Ectodermal cell (in vitro differentiated cells): ENCODE measurements at regions not wholly inside any gene's neighbourhood (a gene's known extent, or its start where the extent isn't known, plus 50 kb on each side); places are given as distances from the start of the nearest gene placed in this dataset.

Experiments
- H3K27ac ChIP-seq: 2 replicates; pipeline ENCODE4 v1.7.0; 2013; ENCODE audit warnings: mild to moderate bottlenecking, low read depth, low read length; ENCODE audit not compliant: insufficient read depth, poor library complexity, severe bottlenecking
- H3K27me3 ChIP-seq: 2 replicates; pipeline ENCODE4 v1.7.0; 2013; ENCODE audit warnings: mild to moderate bottlenecking, low read length; ENCODE audit not compliant: insufficient read depth, control insufficient read depth, poor library complexity, severe bottlenecking
- H3K36me3 ChIP-seq: one replicate; pipeline ENCODE4 v1.7.0; 2013; ENCODE audit warnings: low read length; ENCODE audit not compliant: control insufficient read depth, insufficient read depth
- H3K4me1 ChIP-seq: one replicate; pipeline ENCODE4 v1.7.0; 2013; ENCODE audit warnings: low read length; ENCODE audit not compliant: control insufficient read depth, insufficient read depth
- H3K4me3 ChIP-seq: 2 replicates; pipeline ENCODE4 v1.7.0; 2013; ENCODE audit warnings: low read depth, low read length, control low read depth; ENCODE audit not compliant: insufficient read depth
- H3K9me3 ChIP-seq: 2 replicates; pipeline ENCODE4 v1.7.0; 2013; ENCODE audit warnings: mild to moderate bottlenecking, low read length, moderate library complexity; ENCODE audit not compliant: control insufficient read depth
- WGBS, 2 experiments: methylation state at CpG; one replicate each; pipeline ENCODE4 v1.1.7; 2013; ENCODE audit warnings: missing lambda C conversion rate in 2 of 2; 5-methylcytosine and 5-hydroxymethylcytosine counted together

DNA sequence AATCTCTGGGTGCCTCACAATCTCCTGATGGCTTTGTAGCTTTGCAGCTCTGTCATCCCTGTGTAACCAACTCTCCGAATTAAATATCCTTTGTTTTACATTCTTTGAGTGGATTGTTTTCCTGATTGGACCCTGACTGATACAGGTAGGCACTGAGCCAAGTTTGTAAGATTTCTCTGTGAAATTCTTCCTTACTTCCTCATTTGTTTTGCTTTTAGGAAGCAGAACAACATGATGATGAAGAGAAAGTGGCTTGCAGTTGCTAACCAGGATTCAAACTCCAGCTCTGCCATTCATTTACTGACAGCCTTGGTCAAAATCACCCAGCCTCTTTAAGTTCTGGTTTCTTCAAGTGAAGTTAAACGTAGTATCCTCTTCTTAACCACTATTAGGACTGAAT lies 452.3 kb downstream of the OMA1 start:
- Histone ChIP-seq H3K4me1 (peaks cover 9% of the 10 kb centered on the region), H3K27ac (no peak overlapping the region), H3K27me3 (no peaks in the 10 kb centered on the region), H3K4me3 (no peak overlapping the region), H3K36me3 (no peaks in the 10 kb centered on the region), H3K9me3 (no peaks in the 10 kb centered on the region)
- 95 to 100% methylated on average over 1 to 2 of the region's 2 CpGs for WGBS, 2 experiments

DNA sequence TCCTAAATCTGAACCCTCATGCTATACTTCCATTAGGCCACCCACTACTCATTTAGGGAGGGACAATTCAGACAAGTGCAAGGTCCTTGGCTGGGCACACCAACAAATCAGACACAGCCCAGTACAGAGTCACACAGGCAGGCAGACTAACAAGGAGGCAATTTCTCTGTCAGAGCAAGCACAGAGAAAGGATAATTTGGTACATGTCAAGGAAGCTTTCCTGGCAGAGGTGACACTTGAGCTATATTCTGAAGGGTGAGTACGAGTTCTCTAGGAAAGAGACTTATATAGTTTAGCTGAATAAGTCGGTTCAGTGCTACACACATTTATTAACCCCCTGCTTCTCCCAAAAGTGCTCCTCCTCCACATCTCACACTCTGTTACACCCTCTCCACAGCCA lies 455.9 kb downstream of the OMA1 start:
- WGBS, 2 experiments, result 83 to 90% methylated on average over 2 of the region's 2 CpGs

DNA sequence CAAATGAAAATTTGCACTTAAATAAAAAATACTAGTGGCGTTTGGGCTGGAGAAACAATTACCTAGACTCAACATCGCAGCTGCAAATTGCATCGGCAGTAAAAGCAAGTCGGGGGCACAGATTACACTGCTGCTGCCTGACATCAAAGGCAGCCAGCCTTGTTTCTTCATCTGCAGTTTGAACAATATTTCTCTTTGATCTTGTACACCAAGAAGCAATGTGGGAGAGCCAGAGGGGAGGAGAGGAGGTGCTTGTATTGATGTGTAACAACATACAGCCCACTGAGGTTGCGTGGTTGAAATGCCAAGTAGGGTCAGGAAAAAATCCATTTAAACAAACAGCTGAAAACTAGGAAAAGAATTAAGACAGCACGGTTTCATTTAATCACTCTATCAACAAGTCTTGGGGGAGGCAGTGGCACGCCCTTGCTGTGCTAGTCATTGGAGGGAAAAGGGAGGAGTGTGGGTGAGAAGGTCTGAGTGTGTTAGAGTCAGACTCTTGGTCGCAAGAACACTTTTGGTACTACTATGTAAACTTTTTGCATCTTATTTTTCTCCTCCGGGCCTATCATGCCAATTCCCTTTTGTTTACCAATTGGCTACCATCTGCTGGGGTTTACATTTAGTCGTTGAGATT lies 456.5 kb downstream of the OMA1 start:
- Histone ChIP-seq H3K36me3 (no peaks in the 10 kb centered on the region), H3K9me3 (no peaks in the 10 kb centered on the region), H3K27me3 (no peaks in the 10 kb centered on the region), H3K4me1 (peaks cover 9% of the 10 kb centered on the region), H3K4me3 (no peak overlapping the region), H3K27ac (no peak overlapping the region)
- WGBS, 2 experiments, result 90% methylated on average over 10 of the region's 10 CpGs

More for the DNA sequence above, 455.9 kb downstream of the OMA1 start:
- Histone ChIP-seq H3K4me3 (no peak overlapping the region), H3K36me3 (no peaks in the 10 kb centered on the region), H3K27me3 (no peaks in the 10 kb centered on the region), H3K9me3 (no peaks in the 10 kb centered on the region), H3K27ac (no peak overlapping the region), H3K4me1 (peaks cover 9% of the 10 kb centered on the region)

DNA sequence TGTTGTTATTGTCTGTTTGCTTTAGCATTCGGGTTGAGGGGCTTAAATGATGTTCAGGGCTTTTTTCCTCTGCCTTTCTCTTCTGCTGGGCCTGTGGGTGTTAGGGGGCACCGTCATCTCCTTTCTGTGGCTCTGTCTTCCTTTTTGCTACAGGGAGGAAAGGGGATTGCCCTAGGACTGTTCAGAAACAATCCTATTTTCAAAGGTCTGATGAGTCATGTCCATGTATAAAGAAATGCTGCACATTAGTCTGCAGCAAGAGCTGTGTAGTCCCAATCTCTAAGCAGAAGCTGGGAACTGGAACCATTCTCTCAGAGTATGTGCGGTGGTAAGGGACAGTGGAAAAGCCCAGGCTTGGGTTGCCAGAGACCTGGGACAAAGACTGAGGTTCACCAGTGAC lies 462.3 kb downstream of the OMA1 start:
- Histone ChIP-seq H3K9me3 (no peaks in the 10 kb centered on the region), H3K36me3 (no peaks in the 10 kb centered on the region), H3K27me3 (no peaks in the 10 kb centered on the region), H3K27ac (no peak overlapping the region), H3K4me3 (no peak overlapping the region), H3K4me1 (no peaks in the 10 kb centered on the region)
- 79 to 88% methylated on average over 3 of the region's 3 CpGs for WGBS, 2 experiments

DNA sequence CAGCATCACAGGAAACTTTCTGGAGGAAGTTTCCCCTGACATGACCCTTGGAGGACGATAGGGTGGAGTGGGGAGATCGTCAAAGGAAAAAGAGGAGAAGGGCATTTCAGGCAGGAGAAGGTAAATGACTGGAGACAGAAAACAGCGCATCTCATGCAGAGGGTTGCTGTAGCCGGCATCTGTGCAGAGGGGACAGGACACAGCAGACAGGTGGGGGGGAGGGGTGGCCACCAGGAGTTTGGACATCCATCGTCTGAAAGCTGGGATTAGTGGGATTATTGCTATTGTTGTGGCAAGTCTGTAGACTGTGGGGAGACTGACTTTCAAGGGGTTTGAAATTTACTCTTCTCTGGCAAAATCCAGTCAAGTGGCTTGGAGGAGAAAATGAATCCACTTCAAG lies 463.9 kb downstream of the OMA1 start:
- H3K4me3 ChIP-seq, result no peak overlapping the region
- no peaks in the 10 kb centered on the region for H3K36me3 ChIP-seq
- no peak overlapping the region for H3K27ac ChIP-seq
- no peaks in the 10 kb centered on the region for H3K9me3 ChIP-seq
- 75 to 78% methylated on average over 5 of the region's 5 CpGs for whole genome bisulfite sequencing, 2 experiments
- no peaks in the 10 kb centered on the region for H3K27me3 ChIP-seq
- no peaks in the 10 kb centered on the region for H3K4me1 ChIP-seq

DNA sequence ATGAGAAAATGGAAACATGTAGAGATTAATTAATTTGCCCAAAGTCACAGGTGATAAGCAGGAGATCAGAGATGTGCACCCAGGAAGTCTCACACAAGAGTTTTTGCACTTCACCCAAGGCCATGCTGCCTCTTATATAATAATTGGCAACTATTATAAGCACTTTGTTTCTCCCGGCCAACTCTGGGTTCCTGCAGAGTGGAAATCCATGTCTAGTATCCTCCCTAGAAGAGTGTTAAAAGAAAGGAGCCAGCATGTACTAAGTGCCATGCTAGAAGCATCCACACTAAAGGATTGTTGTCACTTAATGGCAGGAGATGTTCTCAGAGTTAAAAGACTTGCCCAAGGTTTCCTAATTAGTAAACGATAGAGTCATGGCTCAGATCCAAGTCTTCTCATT lies 470.3 kb downstream of the OMA1 start:
- Histone ChIP-seq H3K27me3 (no peaks in the 10 kb centered on the region), H3K4me1 (no peaks in the 10 kb centered on the region), H3K4me3 (no peak overlapping the region), H3K36me3 (no peaks in the 10 kb centered on the region), H3K27ac (no peak overlapping the region), H3K9me3 (no peaks in the 10 kb centered on the region)
- 93 to 96% methylated on average over 2 of the region's 2 CpGs for WGBS, 2 experiments

DNA sequence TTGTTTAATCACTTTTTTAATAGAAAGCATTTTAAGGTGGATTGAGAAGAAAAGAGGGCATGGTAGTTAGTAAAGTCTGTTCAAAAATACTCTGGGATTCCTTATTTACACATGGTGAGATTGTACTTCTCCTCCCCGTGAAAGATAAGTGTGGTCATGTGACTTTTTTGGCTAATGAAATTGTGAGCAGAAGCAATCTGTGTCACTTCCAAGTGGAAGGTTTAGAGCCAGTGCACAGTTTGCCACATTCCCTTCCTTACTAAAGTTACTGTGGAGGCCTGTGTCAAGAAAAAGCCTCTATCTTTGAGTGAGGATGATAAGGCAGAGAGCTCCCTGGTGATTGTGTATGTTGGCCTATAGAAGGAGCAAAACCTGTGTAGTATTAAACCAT lies 471.3 kb downstream of the OMA1 start:
- no peak overlapping the region for H3K4me3 ChIP-seq
- WGBS, 2 experiments, result 81 to 100% methylated on average over 1 of the region's 1 CpG
- no peaks in the 10 kb centered on the region for H3K9me3 ChIP-seq
- H3K27ac ChIP-seq, result no peak overlapping the region
- no peaks in the 10 kb centered on the region for H3K36me3 ChIP-seq
- H3K4me1 ChIP-seq, result no peaks in the 10 kb centered on the region
- no peaks in the 10 kb centered on the region for H3K27me3 ChIP-seq

DNA sequence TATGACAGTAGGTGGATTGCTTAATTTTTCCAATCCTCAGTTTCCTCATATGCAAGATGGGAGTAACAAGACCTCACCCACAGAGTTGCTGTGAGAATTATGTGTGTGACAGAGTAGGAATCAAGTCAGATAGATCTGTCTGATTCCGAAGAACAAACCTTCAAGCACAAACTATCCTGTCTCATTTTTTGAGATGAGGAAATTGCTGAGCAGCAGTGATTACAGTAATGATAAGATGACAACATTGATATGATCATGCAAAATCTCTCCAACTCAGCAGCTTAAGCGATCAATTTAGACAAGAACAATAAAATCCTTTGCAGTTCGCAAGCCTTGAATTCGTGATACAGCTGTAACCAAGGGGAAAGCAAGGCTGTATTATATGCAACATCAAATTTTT lies 474.1 kb downstream of the OMA1 start:
- Histone ChIP-seq H3K27me3 (no peaks in the 10 kb centered on the region), H3K27ac (no peak overlapping the region), H3K4me1 (no peaks in the 10 kb centered on the region), H3K36me3 (no peaks in the 10 kb centered on the region), H3K9me3 (no peaks in the 10 kb centered on the region), H3K4me3 (no peak overlapping the region)
- WGBS, 2 experiments, result 95% methylated on average over 4 of the region's 4 CpGs

DNA sequence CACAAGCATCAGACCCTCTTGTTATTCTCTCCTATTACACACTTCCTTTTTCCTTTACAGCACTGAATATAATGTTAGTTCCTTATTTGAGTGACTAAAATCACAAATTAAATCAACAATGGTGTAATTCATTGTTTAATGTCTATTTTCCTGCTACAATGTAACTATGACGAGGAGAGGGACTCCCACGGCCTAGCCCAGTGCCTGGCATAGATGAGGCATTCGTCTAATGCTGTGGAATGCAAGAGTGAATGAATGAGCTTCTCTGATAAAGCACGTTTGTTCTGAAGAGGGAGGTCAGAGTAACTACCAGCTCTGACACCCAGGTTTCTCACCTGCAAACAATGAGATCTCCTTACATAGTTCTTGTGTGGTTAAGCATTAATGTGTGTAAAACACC lies 479.4 kb downstream of the OMA1 start:
- no peak overlapping the region for H3K4me3 ChIP-seq
- H3K4me1 ChIP-seq, result no peaks in the 10 kb centered on the region
- H3K27ac ChIP-seq, result no peak overlapping the region
- H3K27me3 ChIP-seq, result no peaks in the 10 kb centered on the region
- no peaks in the 10 kb centered on the region for H3K9me3 ChIP-seq
- no peaks in the 10 kb centered on the region for H3K36me3 ChIP-seq
- 69 to 84% methylated on average over 4 of the region's 4 CpGs for WGBS, 2 experiments

DNA sequence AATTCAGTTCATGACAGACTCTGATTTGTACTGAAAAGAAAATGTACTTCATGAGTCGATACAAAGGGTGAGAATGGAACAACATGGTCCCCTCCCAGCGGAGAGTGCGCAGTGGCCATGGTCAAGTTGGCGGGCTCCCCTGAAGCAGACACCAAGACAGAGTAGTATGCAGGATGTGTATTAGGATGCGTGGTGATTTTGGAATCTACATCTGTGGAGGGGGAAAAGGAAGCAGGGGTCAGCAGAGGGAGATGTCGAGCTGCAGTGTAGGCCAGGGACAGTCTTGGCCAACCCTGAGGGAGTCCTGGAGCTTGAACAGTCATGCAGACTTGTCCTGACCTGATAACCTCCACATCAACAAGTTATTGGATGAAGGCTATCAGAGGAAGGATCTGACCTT lies 481.0 kb downstream of the OMA1 start:
- Histone ChIP-seq H3K36me3 (no peaks in the 10 kb centered on the region), H3K27me3 (no peaks in the 10 kb centered on the region), H3K4me1 (no peaks in the 10 kb centered on the region), H3K4me3 (no peak overlapping the region), H3K9me3 (no peaks in the 10 kb centered on the region), H3K27ac (no peak overlapping the region)
- WGBS, 2 experiments, result 85 to 92% methylated on average over 6 of the region's 6 CpGs

DNA sequence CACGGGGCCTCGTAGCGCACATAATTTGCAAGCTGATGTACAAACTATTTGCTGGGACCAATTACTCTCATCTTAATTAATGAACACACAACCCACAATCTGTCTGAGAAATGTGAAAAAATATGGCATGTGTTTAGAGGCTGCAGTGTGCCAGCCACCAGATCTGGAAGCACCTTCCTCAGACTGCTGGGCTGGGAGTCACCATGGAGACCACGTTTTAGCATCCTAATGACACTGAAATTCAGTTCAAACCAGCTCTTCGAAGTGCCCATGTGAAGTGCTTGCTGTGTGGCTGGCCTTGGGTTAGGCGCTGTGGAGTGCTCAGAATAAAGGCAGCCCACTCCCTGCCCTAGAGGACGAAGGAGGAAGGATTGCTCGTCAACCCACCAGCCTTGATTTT lies 482.4 kb downstream of the OMA1 start:
- H3K4me1 ChIP-seq, result peaks cover 8% of the 10 kb centered on the region
- no peaks in the 10 kb centered on the region for H3K27me3 ChIP-seq
- no peaks in the 10 kb centered on the region for H3K9me3 ChIP-seq
- H3K36me3 ChIP-seq, result no peaks in the 10 kb centered on the region
- WGBS, 2 experiments, result 82 to 87% methylated on average over 6 to 8 of the region's 8 CpGs
- no peak overlapping the region for H3K27ac ChIP-seq
- no peak overlapping the region for H3K4me3 ChIP-seq
